ENCODE measurements at regions not wholly inside any gene's neighbourhood (a gene's known extent, or its start where the extent isn't known, plus 50 kb on each side); places are given as distances from the start of the nearest gene placed in this dataset.

- H3K27ac ChIP-seq = no peak overlapping the region
- H3K9ac ChIP-seq (ENCODE audit: insufficient read length) = no peak overlapping the region
- TF ChIP-seq FOXP2 (optimal IDR thresholded peaks at IDR 0.05; ENCODE audit: control extremely low read depth, extremely low read length, insufficient read depth) (no peak), POLR2AphosphoS5 (IDR thresholded peaks at IDR 0.05; ENCODE audit: borderline replicate concordance, low read depth, low read length) (no peak), EZH2 (IDR thresholded peaks at IDR 0.05) (no peak)
- H3K9me3 ChIP-seq (ENCODE audit: low read depth, low read length) = no peaks in the 10 kb centered on the region
- H3K4me3 ChIP-seq = no peak overlapping the region
- DNase-seq (ENCODE audit: low read depth, low spot score) = no peak
- no peaks in the 10 kb centered on the region for H3K36me3 ChIP-seq (ENCODE audit: insufficient read depth, low read length)
Observed at GRCh38 chr7:46542076-46542475, 621.0 kb upstream of the IGFBP3 start.

GRCh38 chr7:46539892-46540483, 618.9 kb upstream of the IGFBP3 start:
- Histone ChIP-seq H3K9ac (ENCODE audit: insufficient read length) (no peak overlapping the region), H3K36me3 (ENCODE audit: insufficient read depth, low read length) (no peaks in the 10 kb centered on the region), H3K4me3 (no peak overlapping the region), H3K27ac (no peak overlapping the region), H3K9me3 (ENCODE audit: low read depth, low read length) (no peaks in the 10 kb centered on the region)
- no peak for TF ChIP-seq FOXP2 (optimal IDR thresholded peaks at IDR 0.05; ENCODE audit: control extremely low read depth, extremely low read length, insufficient read depth)
- TF ChIP-seq POLR2AphosphoS5 (IDR thresholded peaks at IDR 0.05; ENCODE audit: borderline replicate concordance, low read depth, low read length) = no peak
- no peak for TF ChIP-seq EZH2 (IDR thresholded peaks at IDR 0.05)
- no peak for DNase-seq (ENCODE audit: low read depth, low spot score)

- Histone ChIP-seq H3K9ac (ENCODE audit: insufficient read length) (no peak overlapping the region), H3K4me3 (no peak overlapping the region), H3K9me3 (ENCODE audit: low read depth, low read length) (no peaks in the 10 kb centered on the region), H3K36me3 (ENCODE audit: insufficient read depth, low read length) (no peaks in the 10 kb centered on the region), H3K27ac (no peak overlapping the region)
- TF ChIP-seq FOXP2 (optimal IDR thresholded peaks at IDR 0.05; ENCODE audit: control extremely low read depth, extremely low read length, insufficient read depth) = no peak
- TF ChIP-seq EZH2 (IDR thresholded peaks at IDR 0.05) = no peak
- no peak for TF ChIP-seq POLR2AphosphoS5 (IDR thresholded peaks at IDR 0.05; ENCODE audit: borderline replicate concordance, low read depth, low read length)
- no peak for DNase-seq (ENCODE audit: low read depth, low spot score)
Observed at GRCh38 chr7:46537191-46537905, 616.3 kb upstream of the IGFBP3 start.

GRCh38 chr7:46534664-46535588, 613.9 kb upstream of the IGFBP3 start:
- no peak for DNase-seq (ENCODE audit: low read depth, low spot score)
- Histone ChIP-seq H3K27ac (no peak overlapping the region), H3K36me3 (ENCODE audit: insufficient read depth, low read length) (no peaks in the 10 kb centered on the region), H3K9me3 (ENCODE audit: low read depth, low read length) (no peaks in the 10 kb centered on the region), H3K9ac (ENCODE audit: insufficient read length) (no peak overlapping the region), H3K4me3 (no peak overlapping the region)
- no peak for TF ChIP-seq POLR2AphosphoS5 (IDR thresholded peaks at IDR 0.05; ENCODE audit: borderline replicate concordance, low read depth, low read length)
- no peak for TF ChIP-seq FOXP2 (optimal IDR thresholded peaks at IDR 0.05; ENCODE audit: control extremely low read depth, extremely low read length, insufficient read depth)
- TF ChIP-seq EZH2 (IDR thresholded peaks at IDR 0.05) = no peak

GRCh38 chr7:46533946-46534345, 612.9 kb upstream of the IGFBP3 start:
- Histone ChIP-seq H3K9me3 (ENCODE audit: low read depth, low read length) (no peaks in the 10 kb centered on the region), H3K9ac (ENCODE audit: insufficient read length) (no peak overlapping the region), H3K27ac (no peak overlapping the region), H3K4me3 (no peak overlapping the region), H3K36me3 (ENCODE audit: insufficient read depth, low read length) (no peaks in the 10 kb centered on the region)
- no peak for TF ChIP-seq POLR2AphosphoS5 (IDR thresholded peaks at IDR 0.05; ENCODE audit: borderline replicate concordance, low read depth, low read length)
- TF ChIP-seq FOXP2 (optimal IDR thresholded peaks at IDR 0.05; ENCODE audit: control extremely low read depth, extremely low read length, insufficient read depth) = no peak
- TF ChIP-seq EZH2 (IDR thresholded peaks at IDR 0.05) = no peak
- no peak for DNase-seq (ENCODE audit: low read depth, low spot score)

GRCh38 chr7:46532571-46532970, 611.5 kb upstream of the IGFBP3 start:
- Histone ChIP-seq H3K27ac (no peak overlapping the region), H3K9ac (ENCODE audit: insufficient read length) (no peak overlapping the region), H3K9me3 (ENCODE audit: low read depth, low read length) (no peaks in the 10 kb centered on the region), H3K4me3 (no peak overlapping the region), H3K36me3 (ENCODE audit: insufficient read depth, low read length) (no peaks in the 10 kb centered on the region)
- no peak for DNase-seq (ENCODE audit: low read depth, low spot score)
- no peak for TF ChIP-seq POLR2AphosphoS5 (IDR thresholded peaks at IDR 0.05; ENCODE audit: borderline replicate concordance, low read depth, low read length)
- TF ChIP-seq FOXP2 (optimal IDR thresholded peaks at IDR 0.05; ENCODE audit: control extremely low read depth, extremely low read length, insufficient read depth) = no peak
- TF ChIP-seq EZH2 (IDR thresholded peaks at IDR 0.05) = no peak

GRCh38 chr7:46530081-46530750, 609.1 kb upstream of the IGFBP3 start:
- no peak for DNase-seq (ENCODE audit: low read depth, low spot score)
- TF ChIP-seq FOXP2 (optimal IDR thresholded peaks at IDR 0.05; ENCODE audit: control extremely low read depth, extremely low read length, insufficient read depth) (no peak), POLR2AphosphoS5 (IDR thresholded peaks at IDR 0.05; ENCODE audit: borderline replicate concordance, low read depth, low read length) (no peak), EZH2 (IDR thresholded peaks at IDR 0.05) (no peak)
- H3K9ac ChIP-seq (ENCODE audit: insufficient read length) = no peak overlapping the region
- no peak overlapping the region for H3K27ac ChIP-seq
- H3K9me3 ChIP-seq (ENCODE audit: low read depth, low read length) = no peaks in the 10 kb centered on the region
- H3K36me3 ChIP-seq (ENCODE audit: insufficient read depth, low read length) = no peaks in the 10 kb centered on the region
- no peak overlapping the region for H3K4me3 ChIP-seq

- Histone ChIP-seq H3K9me3 (ENCODE audit: low read depth, low read length) (no peaks in the 10 kb centered on the region), H3K27ac (no peak overlapping the region), H3K9ac (ENCODE audit: insufficient read length) (no peak overlapping the region), H3K4me3 (no peak overlapping the region), H3K36me3 (ENCODE audit: insufficient read depth, low read length) (no peaks in the 10 kb centered on the region)
- DNase-seq (ENCODE audit: low read depth, low spot score) = no peak
- no peak for TF ChIP-seq EZH2 (IDR thresholded peaks at IDR 0.05)
- no peak for TF ChIP-seq POLR2AphosphoS5 (IDR thresholded peaks at IDR 0.05; ENCODE audit: borderline replicate concordance, low read depth, low read length)
Observed at GRCh38 chr7:46527360-46527759, 606.3 kb upstream of the IGFBP3 start.

Data from SK-N-MC (cell line).